ENCODE measurements at regions not wholly inside any gene's neighbourhood (a gene's known extent, or its start where the extent isn't known, plus 50 kb on each side); places are given as distances from the start of the nearest gene placed in this dataset.
"Not testable (repeated sequence)": the region's sequence is repeated elsewhere in the genome, so short reads cannot be mapped to it uniquely, and the experiment has no call there.

- Histone ChIP-seq H3K9ac (ENCODE audit: low read length) (no peak overlapping the region), H3K27ac (ENCODE audit: low read depth, low read length) (no peak overlapping the region), H3K4me3 (ENCODE audit: low read length) (no peak overlapping the region), H2BK15ac (replicated peaks; ENCODE audit: low read depth) (no peak overlapping the region), H3K79me2 (ENCODE audit: control insufficient read depth, insufficient read depth, low read length) (no peaks in the 10 kb centered on the region), H3K79me1 (ENCODE audit: low read length) (no peaks in the 10 kb centered on the region), H3K4me1 (ENCODE audit: control insufficient read depth, low read depth, low read length) (no peaks in the 10 kb centered on the region), H3K27me3 (ENCODE audit: insufficient read depth, low read length, poor library complexity) (no peaks in the 10 kb centered on the region), H3K4me2 (ENCODE audit: low read length) (no peak overlapping the region), H2BK5ac (ENCODE audit: low read length) (no peak overlapping the region), H3K18ac (ENCODE audit: low read length) (no peak overlapping the region), H3K36me3 (ENCODE audit: control insufficient read depth, insufficient read depth, low read length) (no peaks in the 10 kb centered on the region), H3K56ac (ENCODE audit: low read length) (no peak overlapping the region), H2AK5ac (ENCODE audit: low read length) (no peak overlapping the region), H3K23ac (ENCODE audit: low read length) (no peak overlapping the region), H4K8ac (ENCODE audit: low read depth, low read length) (no peak overlapping the region), H4K5ac (ENCODE audit: low read length) (no peak overlapping the region), H3K4ac (ENCODE audit: low read depth, low read length) (no peak overlapping the region), H2BK120ac (ENCODE audit: low read depth, low read length) (no peak overlapping the region)
- WGBS (ENCODE audit: extremely low coverage, insufficient coverage, low lambda C conversion rate): no CpG with 5 or more reads among the region's 4 CpGs
- DNase-seq: no peak
Measured at GRCh38 chr2:35582637-35583036, 772.9 kb upstream of the CRIM1 start.

- no peaks in the 10 kb centered on the region for H3K4me1 ChIP-seq (ENCODE audit: control insufficient read depth, low read depth, low read length)
- H3K36me3 ChIP-seq (ENCODE audit: control insufficient read depth, insufficient read depth, low read length): no peaks in the 10 kb centered on the region
- DNase-seq: no peak
- H2AK5ac ChIP-seq (ENCODE audit: low read length): no peak overlapping the region
- no peak overlapping the region for H3K4me2 ChIP-seq (ENCODE audit: low read length)
- no peak overlapping the region for H2BK120ac ChIP-seq (ENCODE audit: low read depth, low read length)
- no peaks in the 10 kb centered on the region for H3K27me3 ChIP-seq (ENCODE audit: insufficient read depth, low read length, poor library complexity)
- no peak overlapping the region for H4K5ac ChIP-seq (ENCODE audit: low read length)
- H3K79me2 ChIP-seq (ENCODE audit: control insufficient read depth, insufficient read depth, low read length): no peaks in the 10 kb centered on the region
- H2BK15ac ChIP-seq (replicated peaks; ENCODE audit: low read depth): no peak overlapping the region
- H3K27ac ChIP-seq (ENCODE audit: low read depth, low read length): no peak overlapping the region
- no peak overlapping the region for H3K4ac ChIP-seq (ENCODE audit: low read depth, low read length)
- H3K56ac ChIP-seq (ENCODE audit: low read length): no peak overlapping the region
- WGBS (ENCODE audit: extremely low coverage, insufficient coverage, low lambda C conversion rate): no CpG with 5 or more reads among the region's 2 CpGs
- no peak overlapping the region for H4K8ac ChIP-seq (ENCODE audit: low read depth, low read length)
- H3K23ac ChIP-seq (ENCODE audit: low read length): no peak overlapping the region
- H2BK5ac ChIP-seq (ENCODE audit: low read length): no peak overlapping the region
- no peak overlapping the region for H3K18ac ChIP-seq (ENCODE audit: low read length)
- no peak overlapping the region for H3K9ac ChIP-seq (ENCODE audit: low read length)
- no peaks in the 10 kb centered on the region for H3K79me1 ChIP-seq (ENCODE audit: low read length)
- no peak overlapping the region for H3K4me3 ChIP-seq (ENCODE audit: low read length)
Measured at GRCh38 chr2:35580956-35581355, 774.6 kb upstream of the CRIM1 start.

- H3K27ac ChIP-seq (ENCODE audit: low read depth, low read length); H3K4me2 ChIP-seq (ENCODE audit: low read length); H3K9ac ChIP-seq (ENCODE audit: low read length): not testable (repeated sequence)
Measured at GRCh38 chr2:35568574-35568973, 787.0 kb upstream of the CRIM1 start.

GRCh38 chr2:35562488-35562887, 793.1 kb upstream of the CRIM1 start:
- Histone ChIP-seq H3K23ac (ENCODE audit: low read length) (no peak overlapping the region), H3K4ac (ENCODE audit: low read depth, low read length) (no peak overlapping the region), H3K79me2 (ENCODE audit: control insufficient read depth, insufficient read depth, low read length) (no peaks in the 10 kb centered on the region), H2BK5ac (ENCODE audit: low read length) (no peak overlapping the region), H3K27ac (ENCODE audit: low read depth, low read length) (no peak overlapping the region), H3K56ac (ENCODE audit: low read length) (no peak overlapping the region), H3K4me1 (ENCODE audit: control insufficient read depth, low read depth, low read length) (no peaks in the 10 kb centered on the region), H3K79me1 (ENCODE audit: low read length) (no peaks in the 10 kb centered on the region), H2BK15ac (replicated peaks; ENCODE audit: low read depth) (no peak overlapping the region), H3K4me2 (ENCODE audit: low read length) (no peak overlapping the region), H3K36me3 (ENCODE audit: control insufficient read depth, insufficient read depth, low read length) (no peaks in the 10 kb centered on the region), H3K27me3 (ENCODE audit: insufficient read depth, low read length, poor library complexity) (no peaks in the 10 kb centered on the region), H3K18ac (ENCODE audit: low read length) (no peak overlapping the region), H3K4me3 (ENCODE audit: low read length) (no peak overlapping the region), H2AK5ac (ENCODE audit: low read length) (no peak overlapping the region), H2BK120ac (ENCODE audit: low read depth, low read length) (no peak overlapping the region), H4K8ac (ENCODE audit: low read depth, low read length) (no peak overlapping the region), H3K9ac (ENCODE audit: low read length) (no peak overlapping the region), H4K5ac (ENCODE audit: low read length) (no peak overlapping the region)
- no CpG with 5 or more reads among the region's 2 CpGs for whole genome bisulfite sequencing (ENCODE audit: extremely low coverage, insufficient coverage, low lambda C conversion rate)
- no peak for DNase-seq

More at GRCh38 chr2:35568574-35568973, 787.0 kb upstream of the CRIM1 start:
- not testable (repeated sequence) for H2BK120ac ChIP-seq (ENCODE audit: low read depth, low read length); H4K5ac ChIP-seq (ENCODE audit: low read length); H3K4me3 ChIP-seq (ENCODE audit: low read length); H3K4me1 ChIP-seq (ENCODE audit: control insufficient read depth, low read depth, low read length); H3K23ac ChIP-seq (ENCODE audit: low read length); H2AK5ac ChIP-seq (ENCODE audit: low read length); H3K79me1 ChIP-seq (ENCODE audit: low read length); H3K4ac ChIP-seq (ENCODE audit: low read depth, low read length); DNase-seq; H2BK15ac ChIP-seq (replicated peaks; ENCODE audit: low read depth); H3K56ac ChIP-seq (ENCODE audit: low read length); H2BK5ac ChIP-seq (ENCODE audit: low read length); H3K18ac ChIP-seq (ENCODE audit: low read length); H3K36me3 ChIP-seq (ENCODE audit: control insufficient read depth, insufficient read depth, low read length); H3K79me2 ChIP-seq (ENCODE audit: control insufficient read depth, insufficient read depth, low read length); H3K27me3 ChIP-seq (ENCODE audit: insufficient read depth, low read length, poor library complexity); H4K8ac ChIP-seq (ENCODE audit: low read depth, low read length)
- no CpG with 5 or more reads among the region's 14 CpGs for WGBS (ENCODE audit: extremely low coverage, insufficient coverage, low lambda C conversion rate)

GRCh38 chr2:35548171-35548570, 807.4 kb upstream of the CRIM1 start:
- WGBS (ENCODE audit: extremely low coverage, insufficient coverage, low lambda C conversion rate): no CpG with 5 or more reads among the region's 1 CpG
- peak; percentile 16 for DNase-seq
- H3K56ac ChIP-seq (ENCODE audit: low read length): no peak overlapping the region

GRCh38 chr2:35545301-35545700, 810.3 kb upstream of the CRIM1 start:
- Histone ChIP-seq H3K79me2 (ENCODE audit: control insufficient read depth, insufficient read depth, low read length) (no peaks in the 10 kb centered on the region), H2BK15ac (replicated peaks; ENCODE audit: low read depth) (no peak overlapping the region), H3K79me1 (ENCODE audit: low read length) (no peaks in the 10 kb centered on the region), H3K27me3 (ENCODE audit: insufficient read depth, low read length, poor library complexity) (no peaks in the 10 kb centered on the region), H4K5ac (ENCODE audit: low read length) (no peak overlapping the region), H3K56ac (ENCODE audit: low read length) (no peak overlapping the region), H3K36me3 (ENCODE audit: control insufficient read depth, insufficient read depth, low read length) (no peaks in the 10 kb centered on the region), H3K18ac (ENCODE audit: low read length) (no peak overlapping the region), H3K23ac (ENCODE audit: low read length) (no peak overlapping the region), H2BK120ac (ENCODE audit: low read depth, low read length) (no peak overlapping the region), H3K4ac (ENCODE audit: low read depth, low read length) (no peak overlapping the region), H3K27ac (ENCODE audit: low read depth, low read length) (no peak overlapping the region), H4K8ac (ENCODE audit: low read depth, low read length) (no peak overlapping the region), H3K4me3 (ENCODE audit: low read length) (no peak overlapping the region), H3K4me1 (ENCODE audit: control insufficient read depth, low read depth, low read length) (no peaks in the 10 kb centered on the region), H3K4me2 (ENCODE audit: low read length) (no peak overlapping the region), H3K9ac (ENCODE audit: low read length) (no peak overlapping the region), H2BK5ac (ENCODE audit: low read length) (no peak overlapping the region), H2AK5ac (ENCODE audit: low read length) (no peak overlapping the region)
- DNase-seq: no peak
- WGBS (ENCODE audit: extremely low coverage, insufficient coverage, low lambda C conversion rate): no CpG with 5 or more reads among the region's 6 CpGs

More at GRCh38 chr2:35548171-35548570, 807.4 kb upstream of the CRIM1 start:
- H2BK15ac ChIP-seq (replicated peaks; ENCODE audit: low read depth): no peak overlapping the region
- no peak overlapping the region for H3K4me3 ChIP-seq (ENCODE audit: low read length)
- no peak overlapping the region for H2BK5ac ChIP-seq (ENCODE audit: low read length)
- no peak overlapping the region for H2BK120ac ChIP-seq (ENCODE audit: low read depth, low read length)
- H3K79me1 ChIP-seq (ENCODE audit: low read length): no peaks in the 10 kb centered on the region
- no peak overlapping the region for H3K9ac ChIP-seq (ENCODE audit: low read length)
- no peak overlapping the region for H4K8ac ChIP-seq (ENCODE audit: low read depth, low read length)
- H3K36me3 ChIP-seq (ENCODE audit: control insufficient read depth, insufficient read depth, low read length): no peaks in the 10 kb centered on the region
- no peak overlapping the region for H2AK5ac ChIP-seq (ENCODE audit: low read length)
- no peak overlapping the region for H3K27ac ChIP-seq (ENCODE audit: low read depth, low read length)
- H4K5ac ChIP-seq (ENCODE audit: low read length): no peak overlapping the region
- no peak overlapping the region for H3K18ac ChIP-seq (ENCODE audit: low read length)
- H3K27me3 ChIP-seq (ENCODE audit: insufficient read depth, low read length, poor library complexity): no peaks in the 10 kb centered on the region
- H3K79me2 ChIP-seq (ENCODE audit: control insufficient read depth, insufficient read depth, low read length): no peaks in the 10 kb centered on the region
- no peak overlapping the region for H3K4me2 ChIP-seq (ENCODE audit: low read length)
- no peaks in the 10 kb centered on the region for H3K4me1 ChIP-seq (ENCODE audit: control insufficient read depth, low read depth, low read length)
- no peak overlapping the region for H3K4ac ChIP-seq (ENCODE audit: low read depth, low read length)
- H3K23ac ChIP-seq (ENCODE audit: low read length): no peak overlapping the region
